GM12878 (cell line): ENCODE measurements at regions not wholly inside any gene's neighbourhood (a gene's known extent, or its start where the extent isn't known, plus 50 kb on each side); places are given as distances from the start of the nearest gene placed in this dataset.

Source experiments
- ATAC-seq: fragments of 200-7000 bp; cut with Tn5 transposase; 3 replicates; pipeline ENCODE4 v1.9.1; 2020; ENCODE audit warnings: mild to moderate bottlenecking, moderate library complexity
- BruUV-seq: library from RNA; stranded (reverse); fragments of 400-500 nt; replicated peaks from 2 replicates; lab custom pipeline; 2021; lab: Mats Ljungman, UMichigan
- CTCF ChIA-PET: fragments of 300-600 bp; sonication (Branson Sonifier 250); formaldehyde crosslinking; extraction: SDS; loops from one replicate; lab custom pipeline; 2021; ENCODE audit warnings: inconsistent platforms; lab: Yijun Ruan, JAX
- POLR2A ChIA-PET: fragments of 350-600 bp; formaldehyde crosslinking; extraction: SDS; loops from one replicate; lab custom pipeline; 2021; ENCODE audit warnings: inconsistent platforms; lab: Charles Lee
- RAD21 ChIA-PET: fragments of 300-600 bp; sonication (Branson Sonifier 250); formaldehyde crosslinking; loops from one replicate; lab custom pipeline; 2023; ENCODE audit warnings: antibody characterized with exemption; ENCODE audit not compliant: unreplicated experiment; lab: Charles Lee
- SMC1A ChIA-PET: fragments of 300-600 bp; sonication (Branson Sonifier 250); formaldehyde crosslinking; loops from one replicate; lab custom pipeline; 2023; ENCODE audit not compliant: unreplicated experiment, uncharacterized antibody; lab: Charles Lee
- DNase-seq: peaks from one replicate; pipeline ENCODE4 v3.0.0-alpha.2; 2011; ENCODE audit warnings: low read depth, low spot score
- FAIRE-seq: peaks from 3 replicates; lab custom pipeline; 2011; peaks lifted over from hg19 to GRCh38; lab: Jason Lieb, UNC
- H2AFZ ChIP-seq: 2 replicates; pipeline ENCODE4 v1.6.0; 2011; ENCODE audit warnings: low read depth, low read length, control low read depth; ENCODE audit not compliant: control insufficient read depth
- H3K27ac ChIP-seq: 2 replicates; pipeline ENCODE4 v1.5.1; 2011; ENCODE audit warnings: control low read depth; ENCODE audit not compliant: control insufficient read depth, insufficient read depth
- H3K27me3 ChIP-seq, 2 experiments: replicated peaks in 1 of 2; 2 replicates each; pipeline versions ENCODE4 v1.6.0 to v1.6.1; 2011; ENCODE audit warnings: low read length in 1 of 2; ENCODE audit not compliant: control insufficient read depth in 2 of 2, insufficient read depth in 2 of 2
- H3K36me3 ChIP-seq, 2 experiments: 2 replicates each; pipeline ENCODE4 v1.5.1; 2011; ENCODE audit warnings: low read length in 1 of 2; ENCODE audit not compliant: control insufficient read depth in 2 of 2, insufficient read depth in 2 of 2
- H3K4me1 ChIP-seq: 2 replicates; pipeline ENCODE4 v1.6.1; 2011; ENCODE audit warnings: mild to moderate bottlenecking, low read length, moderate library complexity, mixed read lengths; ENCODE audit not compliant: control insufficient read depth, insufficient read depth
- H3K4me2 ChIP-seq: 2 replicates; pipeline ENCODE4 v1.6.0; 2011; ENCODE audit warnings: control low read depth; ENCODE audit not compliant: control insufficient read depth, insufficient read depth
- H3K4me3 ChIP-seq: fragments of 200-600 bp; sonication (generic); 2 replicates; pipeline ENCODE4 v1.5.1; 2016
- H3K79me2 ChIP-seq: 2 replicates; pipeline ENCODE4 v1.6.0; 2011; ENCODE audit warnings: low read length; ENCODE audit not compliant: control insufficient read depth, insufficient read depth
- H3K9ac ChIP-seq: 2 replicates; pipeline ENCODE4 v1.8.0; 2011; ENCODE audit warnings: low read length, control low read depth, mixed read lengths; ENCODE audit not compliant: control insufficient read depth, insufficient read depth
- H3K9me3 ChIP-seq: replicated peaks from 3 replicates; pipeline ENCODE4 v1.5.1; 2011; ENCODE audit warnings: mild to moderate bottlenecking, low read length; ENCODE audit not compliant: control insufficient read depth, insufficient read depth
- H4K20me1 ChIP-seq: 2 replicates; pipeline ENCODE4 v1.6.0; 2011; ENCODE audit not compliant: control insufficient read depth, insufficient read depth
- ASH2L ChIP-seq: fragments of 300-600, 200-600 bp; sonication (generic); IDR thresholded peaks from 2 replicates; pipeline ENCODE4 v1.6.1; 2017; ENCODE audit warnings: low read depth, mild to moderate bottlenecking, borderline replicate concordance
- BHLHE40 ChIP-seq, 2 experiments: fragments of 450-650 bp in 1 of 2; IDR thresholded peaks; 2 replicates each; pipeline ENCODE4 v1.6.1; 2011 to 2017; ENCODE audit warnings: low read depth in 2 of 2, borderline replicate concordance in 1 of 2, improper control_type of control experiment in 1 of 2, low read length in 1 of 2, mild to moderate bottlenecking in 1 of 2
- BRCA1 ChIP-seq: IDR thresholded peaks from 2 replicates; pipeline ENCODE4 v1.6.1; 2011; ENCODE audit warnings: low read depth, low read length, improper control_type of control experiment
- EED ChIP-seq: sonication (generic); IDR thresholded peaks from 2 replicates; pipeline ENCODE4 v1.6.1; 2016; ENCODE audit warnings: antibody characterized with exemption, low read depth
- HSF1 ChIP-seq: fragments of 150-350 bp; IDR thresholded peaks from 2 replicates; pipeline ENCODE4 v1.6.1; 2014; ENCODE audit warnings: mild to moderate bottlenecking, low read depth, low read length
- IRF5 ChIP-seq: fragments of 450-650 bp; IDR thresholded peaks from 2 replicates; pipeline ENCODE4 v1.6.1; 2017; ENCODE audit warnings: borderline replicate concordance
- MXI1 ChIP-seq: fragments of 150-350 bp; IDR thresholded peaks from 2 replicates; pipeline ENCODE4 v1.6.1; 2011; ENCODE audit warnings: low read depth, mild to moderate bottlenecking, inconsistent platforms, low read length, improper control_type of control experiment
- NR2F1 ChIP-seq: fragments of 450-650 bp; conservative IDR thresholded peaks from 2 replicates; pipeline ENCODE4 v1.6.1; 2017; ENCODE audit warnings: mild to moderate bottlenecking
- RAD51 ChIP-seq: fragments of 450-650 bp; IDR thresholded peaks from 2 replicates; pipeline ENCODE4 v1.6.1; 2016; ENCODE audit warnings: moderate library complexity, mild to moderate bottlenecking, inconsistent platforms
- STAT3 ChIP-seq: IDR thresholded peaks from 2 replicates; pipeline ENCODE4 v1.6.1; 2011; ENCODE audit warnings: low read depth, low read length, improper control_type of control experiment
- TAF1 ChIP-seq: IDR thresholded peaks from 2 replicates; pipeline ENCODE4 v1.6.1; 2011; ENCODE audit warnings: mild to moderate bottlenecking, low read depth, low read length, borderline replicate concordance
- WGBS: methylation state at CpG from one replicate; pipeline ENCODE4 v1.1.6; 2016; ENCODE audit warnings: low lambda C conversion rate; ENCODE audit not compliant: insufficient replicate concordance, insufficient coverage; ENCODE audit errors: missing lambda C conversion rate; 5-methylcytosine and 5-hydroxymethylcytosine counted together
- in situ Hi-C: fragments of 300-500 bp; cut with MboI; formaldehyde crosslinking; loops from 9 replicates; pipeline ENCODE4 v1.14.3; 2018; ENCODE audit warnings: mixed read lengths
- intact Hi-C: fragments of 100-400 bp; cut with micrococcal nuclease; formaldehyde crosslinking; loops from one replicate; pipeline ENCODE4 v1.14.2; 2022; ENCODE audit not compliant: unreplicated experiment

GRCh38 chr14:36455241-36455627, 64.8 kb downstream of the NKX2-1 start:
- Histone ChIP-seq H3K4me1 (no peaks in the 10 kb centered on the region), H3K9me3 (no peaks in the 10 kb centered on the region), H4K20me1 (no peaks in the 10 kb centered on the region), H3K27me3 (no peaks in the 10 kb centered on the region), H3K79me2 (no peaks in the 10 kb centered on the region), H2AFZ (no peak overlapping the region), H3K27ac (no peak overlapping the region), H3K36me3 (no peaks in the 10 kb centered on the region), H3K4me3 (no peak overlapping the region)
- intact Hi-C loops, result no loop called here
- SMC1A ChIA-PET, result no interaction called here
- no TSS peak for BruUV-seq
- DNase-seq (no peak), ATAC-seq (no peak)
- in situ Hi-C loops, result no loop called here
- TF ChIP-seq STAT3, result no peak
- TF ChIP-seq NR2F1, result no peak
- TF ChIP-seq RAD51, result no peak
- no peak for TF ChIP-seq TAF1
- TF ChIP-seq, all 136 proteins: peak for 0
- H3K4me2 ChIP-seq, result no peak overlapping the region
- H3K9ac ChIP-seq, result no peak overlapping the region
- WGBS, result 42% methylated on average over 2 of the region's 2 CpGs
- RAD21 ChIA-PET, result no interaction called here
- POLR2A ChIA-PET, result no interaction called here
- CTCF ChIA-PET, result no interaction called here
- no peak for FAIRE-seq

GRCh38 chr14:36454599-36455240, 65.3 kb downstream of the NKX2-1 start:
- Histone ChIP-seq H3K27me3 (no peaks in the 10 kb centered on the region), H4K20me1 (no peaks in the 10 kb centered on the region), H3K9ac (no peak overlapping the region), H3K4me3 (no peak overlapping the region), H2AFZ (no peak overlapping the region), H3K36me3 (no peaks in the 10 kb centered on the region), H3K79me2 (no peaks in the 10 kb centered on the region), H3K4me1 (no peaks in the 10 kb centered on the region), H3K9me3 (no peaks in the 10 kb centered on the region), H3K4me2 (no peak overlapping the region), H3K27ac (no peak overlapping the region)
- DNase-seq (no peak), ATAC-seq (no peak), FAIRE-seq (no peak)
- ChIA-PET RAD21 (no interaction called here), POLR2A (no interaction called here), CTCF (no interaction called here), SMC1A (no interaction called here)
- BruUV-seq, result no TSS peak
- in situ Hi-C loops, result no loop called here
- WGBS, result 17% methylated on average over 5 of the region's 5 CpGs
- intact Hi-C loops, result no loop called here
- no peak for TF ChIP-seq BHLHE40 (IDR thresholded peaks at IDR 0.05; ENCODE audit: borderline replicate concordance in 1 of 2, low read depth in 2 of 2, low read length in 1 of 2)
- no peak for TF ChIP-seq ASH2L
- no peak for TF ChIP-seq IRF5
- TF ChIP-seq MXI1, result no peak
- TF ChIP-seq HSF1, result no peak
- no peak for TF ChIP-seq BRCA1
- TF ChIP-seq EED, result no peak
